ENCODE measurements at regions not wholly inside any gene's neighbourhood (a gene's known extent, or its start where the extent isn't known, plus 50 kb on each side); places are given as distances from the start of the nearest gene placed in this dataset.

- 90% methylated on average over 2 of the region's 2 CpGs; no CpG with 5 or more reads in 1 of the 2 experiments for WGBS, 2 experiments (ENCODE audit: extremely low coverage in 1 of 2, insufficient coverage in 1 of 2, insufficient read length in 1 of 2, insufficient replicate concordance in 2 of 2, low coverage in 1 of 2, low lambda C conversion rate in 2 of 2, missing lambda C conversion rate in 1 of 2)
These were observed 54.5 kb upstream of the KCNMB1 start for GRCh38 chr5:170443624-170444023.

More at GRCh38 chr5:170443624-170444023, 54.5 kb upstream of the KCNMB1 start:
- Histone ChIP-seq H3K4me1 (replicated peaks in 1 of 4; ENCODE audit: control insufficient read depth in 3 of 4, insufficient read depth in 4 of 4, low read length in 3 of 4) (peaks cover 0 to 12% (median 5%) of the 10 kb centered on the region in 4 experiments; a peak in 6 of 7 replicates), H3K27ac (ENCODE audit: low read depth, low read length) (no peak overlapping the region), H2BK20ac (ENCODE audit: low read length) (no peak overlapping the region), H2BK120ac (replicated peaks; ENCODE audit: low read depth, low read length) (no peak overlapping the region), H3K4me2 (ENCODE audit: insufficient read depth in 1 of 2, low read depth in 2 of 2, low read length in 2 of 2) (no peak overlapping the region), H3K79me2 (ENCODE audit: control insufficient read depth in 1 of 2, insufficient read depth in 2 of 2, low read length in 2 of 2) (no peaks in the 10 kb centered on the region), H3K23ac (ENCODE audit: insufficient read length) (no peak overlapping the region), H4K8ac (ENCODE audit: extremely low read depth, insufficient read depth, low read length) (no peak overlapping the region), H3K18ac (ENCODE audit: extremely low read depth, low read length) (no peak overlapping the region), H4K20me1 (replicated peaks in 1 of 2; ENCODE audit: control insufficient read depth in 1 of 2, insufficient read depth in 2 of 2, low read length in 2 of 2) (no peaks in the 10 kb centered on the region), H3K14ac (ENCODE audit: insufficient read length) (no peak overlapping the region), H3K27me3 (replicated peaks in 1 of 4; ENCODE audit: control insufficient read depth in 3 of 4, extremely low read depth in 1 of 4, insufficient read depth in 3 of 4, low read length in 3 of 4) (no peaks in the 10 kb centered on the region), H2BK12ac (ENCODE audit: low read depth, low read length) (no peak overlapping the region), H4K5ac (ENCODE audit: insufficient read length, low read depth, low read length) (no peak overlapping the region), H3K23me2 (ENCODE audit: low read depth, low read length) (no peaks in the 10 kb centered on the region), H3K4ac (replicated peaks; ENCODE audit: insufficient read length, low read depth, low read length) (no peak overlapping the region), H2BK5ac (ENCODE audit: low read depth, low read length) (no peak overlapping the region), H3K79me1 (ENCODE audit: low read depth, low read length) (no peaks in the 10 kb centered on the region), H2AK5ac (ENCODE audit: low read depth, low read length) (no peak overlapping the region), H3K9me3 (ENCODE audit: insufficient read depth in 2 of 2, low read depth in 1 of 2, low read length in 1 of 2) (peaks cover 5 to 8% of the 10 kb centered on the region in 2 experiments; a peak in 1 of 4 replicates), H3K56ac (replicated peaks; ENCODE audit: insufficient read length, low read depth, low read length) (no peak overlapping the region), H3K9ac (replicated peaks in 1 of 4; ENCODE audit: extremely low read depth in 1 of 4, low read depth in 3 of 4, low read length in 3 of 4) (no peak overlapping the region), H2AFZ (ENCODE audit: low read length) (no peak overlapping the region), H3K4me3 (ENCODE audit: extremely low read depth in 1 of 4, insufficient read depth in 2 of 4, low read depth in 3 of 4, low read length in 4 of 4) (no peak overlapping the region), H4K91ac (replicated peaks; ENCODE audit: insufficient read length, low read length) (no peak overlapping the region), H2BK15ac (ENCODE audit: low read length) (no peak overlapping the region), H3K36me3 (ENCODE audit: control insufficient read depth in 2 of 4, insufficient read depth in 4 of 4, low read length in 3 of 4) (no peaks in the 10 kb centered on the region)
- ChIA-PET CTCF (ENCODE audit: partially characterized antibody) (interaction anchor here (1.0 to 1.4 kb wide), 3 partner anchors 9 to 181 kb away, joined by 3 to 4 read pairs (median 3); no protein-coding TSS in a partner anchor), POLR2A (ENCODE audit: partially characterized antibody) (interaction anchor here (0.9 kb wide), 1 partner anchor 22 kb away, joined by 3 read pairs; no protein-coding TSS in a partner anchor)
- DNase-seq (ENCODE audit: low read depth in 1 of 2, low spot score in 2 of 2), result no peak
- TF ChIP-seq JUND (IDR thresholded peaks at IDR 0.05; ENCODE audit: low read length) (no peak), RXRA (IDR thresholded peaks at IDR 0.05; ENCODE audit: insufficient read depth, low read depth, low read length) (no peak), POLR2A (IDR thresholded peaks at IDR 0.05; ENCODE audit: control extremely low read depth in 1 of 2, low read depth in 2 of 2, low read length in 2 of 2) (no peak), POU5F1 (IDR thresholded peaks at IDR 0.05; ENCODE audit: low read depth, low read length) (no peak)
- no peak for FAIRE-seq

Measured in H1 (cell line).